Activated CD8-positive, alpha-beta T cell treated with anti-CD3 and anti-CD28 coated beads for 36 hours (primary cell): ENCODE measurements at regions not wholly inside any gene's neighbourhood (a gene's known extent, or its start where the extent isn't known, plus 50 kb on each side); places are given as distances from the start of the nearest gene placed in this dataset.

Source experiments
- ATAC-seq: fragments of 200-7000 bp; cut with Tn5 transposase; one replicate; pipeline ENCODE4 v1.10.0; 2021; ENCODE audit warnings: mild to moderate bottlenecking, moderate library complexity
- CTCF ChIA-PET: fragments of 350-600 bp; sonication (Branson Sonifier 250); formaldehyde crosslinking; loops from one replicate; lab custom pipeline; 2021; ENCODE audit warnings: antibody characterized with exemption; lab: Charles Lee
- POLR2A ChIA-PET: fragments of 350-600 bp; sonication (Branson Sonifier 250); formaldehyde crosslinking; loops from one replicate; lab custom pipeline; 2021; ENCODE audit warnings: antibody characterized with exemption; lab: Charles Lee
- DNase-seq: peaks from one replicate; pipeline ENCODE4 v3.0.0-alpha.2; 2020
- H3K27ac Mint-ChIP-seq: one replicate; pipeline ENCODE4 v1.8.0; 2021; ENCODE audit warnings: mild to moderate bottlenecking, mixed read lengths
- H3K27me3 Mint-ChIP-seq: one replicate; pipeline ENCODE4 v1.8.0; 2021; ENCODE audit warnings: mixed read lengths
- H3K36me3 Mint-ChIP-seq: one replicate; pipeline ENCODE4 v1.8.0; 2021; ENCODE audit warnings: low read depth, mixed read lengths
- H3K4me1 Mint-ChIP-seq: one replicate; pipeline ENCODE4 v1.8.0; 2021; ENCODE audit warnings: low read depth, mixed read lengths
- H3K4me3 Mint-ChIP-seq: one replicate; pipeline ENCODE4 v1.8.0; 2021; ENCODE audit warnings: mild to moderate bottlenecking, moderate library complexity, mixed read lengths
- H3K9me3 Mint-ChIP-seq: one replicate; pipeline ENCODE4 v1.8.0; 2021; ENCODE audit warnings: mixed read lengths
- CTCF ChIP-seq: fragments of 200-600 bp; IDR thresholded peaks from one replicate; pipeline ENCODE4 v1.8.0; 2022; ENCODE audit warnings: antibody characterized with exemption, mild to moderate bottlenecking
- intact Hi-C: fragments of 100-400 bp; cut with micrococcal nuclease; formaldehyde crosslinking; loops from one replicate; pipeline ENCODE4 v1.10.0; 2022

GRCh38 chr18:39672171-39672570 is 2106.6 kb upstream of the CELF4 start:
- Mint-ChIP-seq H3K9me3 (peaks cover 2% of the 10 kb centered on the region), H3K36me3 (no peaks in the 10 kb centered on the region), H3K27me3 (no peaks in the 10 kb centered on the region), H3K4me3 (no peak overlapping the region), H3K4me1 (peaks cover 1% of the 10 kb centered on the region), H3K27ac (no peak overlapping the region)
- TF ChIP-seq CTCF = no peak
- ChIA-PET CTCF (no interaction called here), POLR2A (no interaction called here)
- ATAC-seq (no peak), DNase-seq (no peak)
- intact Hi-C loops = no loop called here

GRCh38 chr18:39667905-39668304 is 2102.3 kb upstream of the CELF4 start:
- Mint-ChIP-seq H3K4me3 (no peak overlapping the region), H3K36me3 (no peaks in the 10 kb centered on the region), H3K4me1 (peaks cover 1% of the 10 kb centered on the region), H3K9me3 (peaks cover 4% of the 10 kb centered on the region), H3K27ac (no peak overlapping the region), H3K27me3 (no peaks in the 10 kb centered on the region)
- ATAC-seq = no peak
- intact Hi-C loops = no loop called here
- DNase-seq = no peak
- ChIA-PET POLR2A (no interaction called here), CTCF (no interaction called here)
- TF ChIP-seq CTCF = no peak

DNA sequence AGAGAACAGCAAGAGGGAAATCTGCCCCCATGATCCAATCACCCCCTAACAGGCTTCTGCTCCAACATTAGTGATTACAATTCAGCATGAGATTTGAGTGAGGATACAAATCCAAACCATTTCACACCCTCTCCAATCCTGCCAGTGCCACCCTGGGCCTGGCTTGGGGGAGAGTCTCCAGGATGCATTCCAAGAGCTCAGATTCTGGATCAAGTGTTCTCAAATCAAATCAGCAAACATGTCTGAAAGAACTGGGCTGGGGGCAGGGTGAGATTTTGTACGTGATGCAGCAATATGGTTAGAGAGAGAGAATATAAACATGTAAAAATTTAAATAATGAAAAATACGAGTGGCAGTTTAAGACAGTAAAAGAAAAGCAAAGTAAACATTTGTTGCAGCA is 2100.9 kb upstream of the CELF4 start:
- Mint-ChIP-seq H3K36me3 (no peaks in the 10 kb centered on the region), H3K27me3 (no peaks in the 10 kb centered on the region), H3K4me3 (no peak overlapping the region), H3K27ac (no peak overlapping the region), H3K4me1 (peaks cover 1% of the 10 kb centered on the region), H3K9me3 (peaks cover 4% of the 10 kb centered on the region)
- CTCF ChIA-PET = no interaction called here
- POLR2A ChIA-PET = no interaction called here
- no peak for ATAC-seq
- DNase-seq = no peak
- intact Hi-C loops = no loop called here
- TF ChIP-seq CTCF = no peak

DNA sequence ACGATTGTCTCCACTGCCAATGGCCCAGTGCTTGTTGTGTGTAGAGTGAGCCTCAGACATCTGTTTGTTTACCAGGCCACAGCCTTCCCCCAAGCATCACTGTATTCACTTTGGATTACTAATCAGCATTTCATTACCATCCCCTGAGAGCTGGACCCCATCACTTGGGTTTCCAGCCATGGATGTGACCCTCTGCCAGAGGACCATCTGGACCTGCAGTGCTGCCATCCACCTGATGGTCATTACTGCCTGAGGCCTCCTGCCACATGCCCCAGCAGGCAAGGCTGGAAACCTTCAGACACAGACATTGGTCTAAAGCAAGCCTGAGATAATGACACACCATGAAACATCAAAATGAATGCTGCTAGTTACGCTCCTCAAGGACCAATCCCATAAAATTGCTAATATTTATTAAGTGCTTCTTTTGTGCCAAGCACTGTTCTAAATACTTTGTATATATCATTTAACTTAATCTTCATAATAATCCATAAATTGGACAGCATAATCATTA is 2096.3 kb upstream of the CELF4 start:
- no peak for DNase-seq
- peaks cover 2% of the 10 kb centered on the region for H3K9me3 Mint-ChIP-seq
- H3K4me3 Mint-ChIP-seq = no peak overlapping the region
- H3K27me3 Mint-ChIP-seq = no peaks in the 10 kb centered on the region
- H3K4me1 Mint-ChIP-seq = no peaks in the 10 kb centered on the region
- CTCF ChIA-PET = no interaction called here
- H3K36me3 Mint-ChIP-seq = no peaks in the 10 kb centered on the region
- intact Hi-C loops = no loop called here
- POLR2A ChIA-PET = no interaction called here
- no peak overlapping the region for H3K27ac Mint-ChIP-seq
- TF ChIP-seq CTCF = no peak
- no peak for ATAC-seq

DNA sequence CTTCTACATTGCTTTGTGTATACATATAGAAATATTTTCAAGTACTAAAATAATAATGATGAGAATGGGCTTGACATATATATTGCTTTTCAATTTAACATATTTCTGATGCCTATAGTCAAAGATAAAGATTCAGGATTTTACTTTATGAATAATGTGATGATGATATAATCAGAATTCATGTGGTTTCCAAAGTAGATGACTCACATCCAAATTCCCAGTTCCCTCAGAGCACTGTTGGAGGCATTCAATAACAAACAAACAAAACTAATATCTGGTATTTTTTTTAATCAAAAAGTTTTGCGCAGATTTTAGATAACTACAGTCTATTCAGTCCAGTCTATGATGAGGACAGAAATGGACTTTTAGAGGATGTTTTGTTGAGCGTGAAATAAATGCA is 2094.5 kb upstream of the CELF4 start:
- POLR2A ChIA-PET = no interaction called here
- no peaks in the 10 kb centered on the region for H3K4me1 Mint-ChIP-seq

More for the DNA sequence above, 2094.5 kb upstream of the CELF4 start:
- no peaks in the 10 kb centered on the region for H3K36me3 Mint-ChIP-seq
- intact Hi-C loops = no loop called here
- no peaks in the 10 kb centered on the region for H3K27me3 Mint-ChIP-seq
- H3K9me3 Mint-ChIP-seq = no peaks in the 10 kb centered on the region
- ATAC-seq = no peak
- CTCF ChIA-PET = no interaction called here
- no peak for DNase-seq
- H3K4me3 Mint-ChIP-seq = no peak overlapping the region
- H3K27ac Mint-ChIP-seq = no peak overlapping the region
- no peak for TF ChIP-seq CTCF
